Panc1 (cell line): ENCODE measurements at regions not wholly inside any gene's neighbourhood (a gene's known extent, or its start where the extent isn't known, plus 50 kb on each side); places are given as distances from the start of the nearest gene placed in this dataset.

Experiments used
- ATAC-seq: fragments of 200-7000 bp; cut with Tn5 transposase; 2 replicates; pipeline ENCODE4 v1.9.1; 2020; ENCODE audit warnings: mild to moderate bottlenecking, moderate library complexity
- BruUV-seq: library from RNA; stranded (reverse); fragments of 400-500 nt; replicated peaks from 2 replicates; lab custom pipeline; 2021; lab: Mats Ljungman, UMichigan
- CTCF ChIA-PET: fragments of 300-600 bp; sonication (Branson Sonifier 250); formaldehyde crosslinking; loops from one replicate; lab custom pipeline; 2022; ENCODE audit warnings: antibody characterized with exemption; lab: Charles Lee
- POLR2A ChIA-PET: fragments of 300-600 bp; sonication (Branson Sonifier 250); formaldehyde crosslinking; loops from one replicate; lab custom pipeline; 2022; ENCODE audit warnings: antibody characterized with exemption; lab: Charles Lee
- DNase-seq: peaks from one replicate; pipeline ENCODE4 v3.0.0-alpha.2; 2010; ENCODE audit warnings: low read depth, low spot score
- H3K27ac ChIP-seq: 2 replicates; pipeline ENCODE4 v1.5.1; 2011; ENCODE audit warnings: mild to moderate bottlenecking, low read length, inconsistent platforms
- H3K27me3 ChIP-seq: fragments of 200-500 bp; sonication (Bioruptor generic); 2 replicates; pipeline ENCODE4 v1.6.0; 2014; ENCODE audit warnings: low read length, inconsistent platforms; ENCODE audit not compliant: control insufficient read depth, insufficient read depth
- H3K36me3 ChIP-seq: fragments of 200-500 bp; sonication (Bioruptor generic); 2 replicates; pipeline ENCODE4 v1.5.1; 2014; ENCODE audit warnings: inconsistent platforms, mild to moderate bottlenecking, low read length, moderate library complexity; ENCODE audit not compliant: control insufficient read depth, insufficient read depth
- H3K4me1 ChIP-seq: 2 replicates; pipeline ENCODE4 v1.5.1; 2011; ENCODE audit warnings: inconsistent platforms, mild to moderate bottlenecking, low read length, moderate library complexity; ENCODE audit not compliant: control insufficient read depth, insufficient read depth
- H3K4me3 ChIP-seq, 2 experiments: 2 replicates each; pipeline ENCODE4 v1.5.1; 2011 to 2012; ENCODE audit warnings: low read depth in 2 of 2, low read length in 2 of 2, mild to moderate bottlenecking in 2 of 2, inconsistent platforms in 1 of 2, moderate library complexity in 1 of 2
- H3K9me3 ChIP-seq: fragments of 200-500 bp; sonication (Bioruptor generic); 2 replicates; pipeline ENCODE4 v1.5.1; 2014; ENCODE audit warnings: low read depth, mild to moderate bottlenecking, inconsistent platforms, low read length, moderate library complexity; ENCODE audit not compliant: control insufficient read depth, insufficient read depth
- CTCF ChIP-seq: fragments of 450-650 bp; IDR thresholded peaks from 2 replicates; pipeline ENCODE4 v1.5.1; 2017; ENCODE audit warnings: mild to moderate bottlenecking
- POLR2AphosphoS5 ChIP-seq: IDR thresholded peaks from 2 replicates; pipeline ENCODE4 v1.6.1; 2012; ENCODE audit warnings: mild to moderate bottlenecking, low read depth, low read length, moderate library complexity
- SIN3A ChIP-seq: IDR thresholded peaks from 2 replicates; pipeline ENCODE4 v1.6.1; 2012; ENCODE audit warnings: low read depth, mild to moderate bottlenecking, low read length, moderate library complexity, borderline replicate concordance; ENCODE audit not compliant: insufficient read depth
- TCF7L2 ChIP-seq: IDR thresholded peaks from 2 replicates; pipeline ENCODE4 v1.6.1; 2011; ENCODE audit warnings: mild to moderate bottlenecking, low read depth, low read length, inconsistent platforms
- in situ Hi-C: cut with HindIII; loops from 2 replicates; pipeline ENCODE4 v1.10.0; 2016; ENCODE audit warnings: low sequenced_read_pairs, low pct_unique_long_range_greater_than_20kb
- intact Hi-C: fragments of 100-400 bp; cut with micrococcal nuclease; formaldehyde crosslinking; loops from one replicate; pipeline ENCODE4 v1.10.0; 2022; ENCODE audit not compliant: unreplicated experiment
- TF ChIP-seq, protein P1 (sequence below), 2 experiments: IDR thresholded peaks; 2 replicates each; pipeline ENCODE4 v1.6.1; 2011 to 2012; ENCODE audit warnings: low read depth in 2 of 2, control low read depth in 1 of 2, low read length in 1 of 2, mild to moderate bottlenecking in 1 of 2, moderate library complexity in 1 of 2; ENCODE audit not compliant: insufficient read depth in 1 of 2

GRCh38 chr1:193661385-193661784 is 475.0 kb upstream of the B3GALT2 start:
- no TSS peak for BruUV-seq
- Histone ChIP-seq H3K4me3 (no peak overlapping the region), H3K36me3 (no peaks in the 10 kb centered on the region), H3K9me3 (no peaks in the 10 kb centered on the region), H3K27me3 (no peaks in the 10 kb centered on the region), H3K27ac (no peak overlapping the region), H3K4me1 (no peaks in the 10 kb centered on the region)
- POLR2A ChIA-PET: no interaction called here
- DNase-seq: no peak
- in situ Hi-C loops (no loop called here), intact Hi-C loops (no loop called here)
- ATAC-seq: no peak
- TF ChIP-seq POLR2AphosphoS5 (no peak), TCF7L2 (no peak), CTCF (no peak), SIN3A (no peak)
- TF ChIP-seq, protein P1, sequence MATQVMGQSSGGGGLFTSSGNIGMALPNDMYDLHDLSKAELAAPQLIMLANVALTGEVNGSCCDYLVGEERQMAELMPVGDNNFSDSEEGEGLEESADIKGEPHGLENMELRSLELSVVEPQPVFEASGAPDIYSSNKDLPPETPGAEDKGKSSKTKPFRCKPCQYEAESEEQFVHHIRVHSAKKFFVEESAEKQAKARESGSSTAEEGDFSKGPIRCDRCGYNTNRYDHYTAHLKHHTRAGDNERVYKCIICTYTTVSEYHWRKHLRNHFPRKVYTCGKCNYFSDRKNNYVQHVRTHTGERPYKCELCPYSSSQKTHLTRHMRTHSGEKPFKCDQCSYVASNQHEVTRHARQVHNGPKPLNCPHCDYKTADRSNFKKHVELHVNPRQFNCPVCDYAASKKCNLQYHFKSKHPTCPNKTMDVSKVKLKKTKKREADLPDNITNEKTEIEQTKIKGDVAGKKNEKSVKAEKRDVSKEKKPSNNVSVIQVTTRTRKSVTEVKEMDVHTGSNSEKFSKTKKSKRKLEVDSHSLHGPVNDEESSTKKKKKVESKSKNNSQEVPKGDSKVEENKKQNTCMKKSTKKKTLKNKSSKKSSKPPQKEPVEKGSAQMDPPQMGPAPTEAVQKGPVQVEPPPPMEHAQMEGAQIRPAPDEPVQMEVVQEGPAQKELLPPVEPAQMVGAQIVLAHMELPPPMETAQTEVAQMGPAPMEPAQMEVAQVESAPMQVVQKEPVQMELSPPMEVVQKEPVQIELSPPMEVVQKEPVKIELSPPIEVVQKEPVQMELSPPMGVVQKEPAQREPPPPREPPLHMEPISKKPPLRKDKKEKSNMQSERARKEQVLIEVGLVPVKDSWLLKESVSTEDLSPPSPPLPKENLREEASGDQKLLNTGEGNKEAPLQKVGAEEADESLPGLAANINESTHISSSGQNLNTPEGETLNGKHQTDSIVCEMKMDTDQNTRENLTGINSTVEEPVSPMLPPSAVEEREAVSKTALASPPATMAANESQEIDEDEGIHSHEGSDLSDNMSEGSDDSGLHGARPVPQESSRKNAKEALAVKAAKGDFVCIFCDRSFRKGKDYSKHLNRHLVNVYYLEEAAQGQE (IDR thresholded peaks at IDR 0.05; ENCODE audit: insufficient read depth in 1 of 2, low read depth in 2 of 2, low read length in 1 of 2): no peak
- CTCF ChIA-PET: no interaction called here

- Histone ChIP-seq H3K27ac (no peak overlapping the region), H3K36me3 (no peaks in the 10 kb centered on the region), H3K9me3 (no peaks in the 10 kb centered on the region), H3K4me1 (no peaks in the 10 kb centered on the region), H3K27me3 (no peaks in the 10 kb centered on the region), H3K4me3 (no peak overlapping the region)
- no TSS peak for BruUV-seq
- intact Hi-C loops (no loop called here), in situ Hi-C loops (no loop called here)
- DNase-seq (no peak), ATAC-seq (no peak)
- TF ChIP-seq, protein P1 (IDR thresholded peaks at IDR 0.05; ENCODE audit: insufficient read depth in 1 of 2, low read depth in 2 of 2, low read length in 1 of 2): no peak
- TF ChIP-seq POLR2AphosphoS5 (no peak), CTCF (no peak), TCF7L2 (no peak), SIN3A (no peak)
- POLR2A ChIA-PET: no interaction called here
- CTCF ChIA-PET: no interaction called here
Measured at GRCh38 chr1:193660428-193660827, 474.0 kb upstream of the B3GALT2 start.
